ENCODE measurements at regions not wholly inside any gene's neighbourhood (a gene's known extent, or its start where the extent isn't known, plus 50 kb on each side); places are given as distances from the start of the nearest gene placed in this dataset.

- no peak overlapping the region for H2AFZ ChIP-seq
- no peak for DNase-seq (ENCODE audit: low spot score)
- H3K4me3 ChIP-seq = no peak overlapping the region
- no peaks in the 10 kb centered on the region for H3K4me1 ChIP-seq (ENCODE audit: insufficient read depth)
- H3K9me3 ChIP-seq (ENCODE audit: low read depth) = no peaks in the 10 kb centered on the region
- WGBS (ENCODE audit: low lambda C conversion rate, missing lambda C conversion rate) = 82% methylated on average over 3 of the region's 3 CpGs
- H3K27me3 ChIP-seq = no peaks in the 10 kb centered on the region
- H3K9me2 ChIP-seq (replicated peaks; ENCODE audit: insufficient read depth) = no peaks in the 10 kb centered on the region
- H3K27ac ChIP-seq = no peak overlapping the region
- no peaks in the 10 kb centered on the region for H3K36me3 ChIP-seq (replicated peaks; ENCODE audit: insufficient read depth, low read depth)
- H3K79me2 ChIP-seq = no peaks in the 10 kb centered on the region
- no peaks in the 10 kb centered on the region for H4K20me1 ChIP-seq (ENCODE audit: insufficient read depth, poor library complexity, severe bottlenecking)
- no peak overlapping the region for H3K4me2 ChIP-seq
- TF ChIP-seq EZH2phosphoT487 (IDR thresholded peaks at IDR 0.05; ENCODE audit: low read depth, severe bottlenecking, unreplicated experiment) (no peak), EZH2 (IDR thresholded peaks at IDR 0.05; ENCODE audit: borderline replicate concordance) (no peak), CTCF (IDR thresholded peaks at IDR 0.05; ENCODE audit: poor library complexity) (no peak)
These were observed 324.3 kb upstream of the NDST4 start for GRCh38 chr4:115437739-115438138.

GRCh38 chr4:115433491-115433890 is 320.1 kb upstream of the NDST4 start:
- H3K4me2 ChIP-seq = no peak overlapping the region
- H3K4me3 ChIP-seq = no peak overlapping the region
- H3K27ac ChIP-seq = no peak overlapping the region
- no peaks in the 10 kb centered on the region for H3K79me2 ChIP-seq
- no peak for TF ChIP-seq CTCF (IDR thresholded peaks at IDR 0.05; ENCODE audit: poor library complexity)
- TF ChIP-seq EZH2 (IDR thresholded peaks at IDR 0.05; ENCODE audit: borderline replicate concordance) = no peak
- TF ChIP-seq EZH2phosphoT487 (IDR thresholded peaks at IDR 0.05; ENCODE audit: low read depth, severe bottlenecking, unreplicated experiment) = no peak
- no peaks in the 10 kb centered on the region for H3K9me2 ChIP-seq (replicated peaks; ENCODE audit: insufficient read depth)
- no peaks in the 10 kb centered on the region for H4K20me1 ChIP-seq (ENCODE audit: insufficient read depth, poor library complexity, severe bottlenecking)
- H3K36me3 ChIP-seq (replicated peaks; ENCODE audit: insufficient read depth, low read depth) = no peaks in the 10 kb centered on the region
- H2AFZ ChIP-seq = no peak overlapping the region
- H3K9me3 ChIP-seq (ENCODE audit: low read depth) = no peaks in the 10 kb centered on the region
- WGBS (ENCODE audit: low lambda C conversion rate, missing lambda C conversion rate) = 96% methylated on average over 1 of the region's 1 CpG
- H3K27me3 ChIP-seq = no peaks in the 10 kb centered on the region
- DNase-seq (ENCODE audit: low spot score) = no peak
- no peaks in the 10 kb centered on the region for H3K4me1 ChIP-seq (ENCODE audit: insufficient read depth)

- no peaks in the 10 kb centered on the region for H3K36me3 ChIP-seq (replicated peaks; ENCODE audit: insufficient read depth, low read depth)
- TF ChIP-seq CTCF (IDR thresholded peaks at IDR 0.05; ENCODE audit: poor library complexity) = no peak
- TF ChIP-seq EZH2phosphoT487 (IDR thresholded peaks at IDR 0.05; ENCODE audit: low read depth, severe bottlenecking, unreplicated experiment) = no peak
- no peak for TF ChIP-seq EZH2 (IDR thresholded peaks at IDR 0.05; ENCODE audit: borderline replicate concordance)
- H3K4me3 ChIP-seq = no peak overlapping the region
- H3K27me3 ChIP-seq = no peaks in the 10 kb centered on the region
- H3K27ac ChIP-seq = no peak overlapping the region
- no peak overlapping the region for H2AFZ ChIP-seq
- H4K20me1 ChIP-seq (ENCODE audit: insufficient read depth, poor library complexity, severe bottlenecking) = no peaks in the 10 kb centered on the region
- 72% methylated on average over 3 of the region's 3 CpGs for WGBS (ENCODE audit: low lambda C conversion rate, missing lambda C conversion rate)
- H3K9me2 ChIP-seq (replicated peaks; ENCODE audit: insufficient read depth) = no peaks in the 10 kb centered on the region
- H3K4me2 ChIP-seq = no peak overlapping the region
- no peak for DNase-seq (ENCODE audit: low spot score)
- no peaks in the 10 kb centered on the region for H3K79me2 ChIP-seq
- no peaks in the 10 kb centered on the region for H3K9me3 ChIP-seq (ENCODE audit: low read depth)
- no peaks in the 10 kb centered on the region for H3K4me1 ChIP-seq (ENCODE audit: insufficient read depth)
These were observed 316.6 kb upstream of the NDST4 start for GRCh38 chr4:115430024-115430423.

- Histone ChIP-seq H3K79me2 (no peaks in the 10 kb centered on the region), H2AFZ (no peak overlapping the region), H3K27ac (no peak overlapping the region), H3K27me3 (no peaks in the 10 kb centered on the region), H3K36me3 (replicated peaks; ENCODE audit: insufficient read depth, low read depth) (no peaks in the 10 kb centered on the region), H3K4me1 (ENCODE audit: insufficient read depth) (no peaks in the 10 kb centered on the region), H3K4me3 (no peak overlapping the region), H3K4me2 (no peak overlapping the region), H3K9me3 (ENCODE audit: low read depth) (no peaks in the 10 kb centered on the region), H4K20me1 (ENCODE audit: insufficient read depth, poor library complexity, severe bottlenecking) (no peaks in the 10 kb centered on the region), H3K9me2 (replicated peaks; ENCODE audit: insufficient read depth) (no peaks in the 10 kb centered on the region)
- no peak for DNase-seq (ENCODE audit: low spot score)
- WGBS (ENCODE audit: low lambda C conversion rate, missing lambda C conversion rate) = 52% methylated on average over 1 of the region's 1 CpG
- TF ChIP-seq EZH2phosphoT487 (IDR thresholded peaks at IDR 0.05; ENCODE audit: low read depth, severe bottlenecking, unreplicated experiment) (no peak), CTCF (IDR thresholded peaks at IDR 0.05; ENCODE audit: poor library complexity) (no peak), EZH2 (IDR thresholded peaks at IDR 0.05; ENCODE audit: borderline replicate concordance) (no peak)
These were observed 315.0 kb upstream of the NDST4 start for GRCh38 chr4:115428455-115428854.

Measured in hepatocyte (in vitro differentiated cells).